Neural crest cell (in vitro differentiated cells): ENCODE measurements at regions not wholly inside any gene's neighbourhood (a gene's known extent, or its start where the extent isn't known, plus 50 kb on each side); places are given as distances from the start of the nearest gene placed in this dataset.

Experiments
- DNase-seq: peaks from one replicate; pipeline ENCODE4 v3.0.0; 2021; ENCODE audit warnings: low read depth, mixed read lengths, low spot score
- H3K27ac Mint-ChIP-seq: one replicate; pipeline ENCODE4 v1.8.0; 2021; ENCODE audit warnings: mild to moderate bottlenecking, mixed read lengths; ENCODE audit not compliant: unreplicated experiment
- H3K27me3 Mint-ChIP-seq: 2 replicates; pipeline ENCODE4 v1.8.0; 2021; ENCODE audit warnings: low read depth, mild to moderate bottlenecking, mixed read lengths
- H3K36me3 Mint-ChIP-seq: 2 replicates; pipeline ENCODE4 v1.8.0; 2021; ENCODE audit warnings: low read depth, mild to moderate bottlenecking, mixed read lengths
- H3K4me1 Mint-ChIP-seq: 2 replicates; pipeline ENCODE4 v1.8.0; 2021; ENCODE audit warnings: mixed read lengths
- H3K4me3 Mint-ChIP-seq: one replicate; pipeline ENCODE4 v1.8.0; 2021; ENCODE audit warnings: mild to moderate bottlenecking, mixed read lengths
- H3K9me3 Mint-ChIP-seq: 2 replicates; pipeline ENCODE4 v1.8.0; 2021; ENCODE audit warnings: mixed read lengths
- TF ChIP-seq, protein P1 (sequence below): fragments of 200-600 bp; sonication (generic); conservative IDR thresholded peaks from 2 replicates; pipeline ENCODE4 v1.5.0; 2021; ENCODE audit warnings: antibody characterized with exemption, mild to moderate bottlenecking

DNA sequence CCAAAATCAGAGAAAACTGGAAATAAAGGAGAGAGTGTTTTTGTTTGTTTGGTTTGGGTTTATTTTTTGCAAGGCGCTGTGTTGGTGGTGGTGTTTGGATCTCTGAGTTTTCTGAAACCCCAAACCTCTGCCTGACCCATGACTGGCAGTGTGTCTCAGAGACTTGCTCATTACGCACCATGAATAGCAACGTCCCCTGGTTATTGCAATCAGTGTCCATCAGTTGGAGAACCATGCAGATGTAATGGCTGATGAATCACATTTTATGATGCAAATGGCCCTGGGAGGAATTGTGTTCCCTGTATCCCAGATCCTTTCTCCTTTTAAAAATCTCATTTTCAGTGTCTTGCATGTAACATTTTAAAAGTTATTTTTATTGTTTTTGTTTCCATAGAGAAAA, 362.8 kb downstream of the PMP22 start:
- H3K4me1 Mint-ChIP-seq: peaks cover 43% of the 10 kb centered on the region

DNA sequence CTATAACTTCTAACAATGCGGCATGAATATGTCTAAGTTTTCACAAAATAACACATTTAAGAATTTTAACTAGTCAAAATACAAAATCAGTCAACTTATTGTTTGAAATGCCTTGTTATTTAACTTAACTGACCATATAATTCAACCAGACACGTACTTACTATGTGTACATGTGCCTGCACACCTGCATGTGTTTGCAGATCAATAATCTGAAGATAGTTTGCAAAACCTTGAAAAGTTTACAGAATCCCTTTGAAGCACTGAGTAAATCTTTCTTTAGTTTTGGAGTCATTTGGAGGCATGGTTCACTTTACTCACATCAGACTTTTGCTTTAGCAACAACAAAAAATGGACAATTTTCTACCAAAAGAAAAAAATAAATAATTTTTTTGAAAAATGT, 363.8 kb downstream of the PMP22 start:
- H3K27me3 Mint-ChIP-seq: no peaks in the 10 kb centered on the region
- peaks cover 8% of the 10 kb centered on the region for H3K9me3 Mint-ChIP-seq
- H3K27ac Mint-ChIP-seq: no peak overlapping the region
- TF ChIP-seq, protein P1, sequence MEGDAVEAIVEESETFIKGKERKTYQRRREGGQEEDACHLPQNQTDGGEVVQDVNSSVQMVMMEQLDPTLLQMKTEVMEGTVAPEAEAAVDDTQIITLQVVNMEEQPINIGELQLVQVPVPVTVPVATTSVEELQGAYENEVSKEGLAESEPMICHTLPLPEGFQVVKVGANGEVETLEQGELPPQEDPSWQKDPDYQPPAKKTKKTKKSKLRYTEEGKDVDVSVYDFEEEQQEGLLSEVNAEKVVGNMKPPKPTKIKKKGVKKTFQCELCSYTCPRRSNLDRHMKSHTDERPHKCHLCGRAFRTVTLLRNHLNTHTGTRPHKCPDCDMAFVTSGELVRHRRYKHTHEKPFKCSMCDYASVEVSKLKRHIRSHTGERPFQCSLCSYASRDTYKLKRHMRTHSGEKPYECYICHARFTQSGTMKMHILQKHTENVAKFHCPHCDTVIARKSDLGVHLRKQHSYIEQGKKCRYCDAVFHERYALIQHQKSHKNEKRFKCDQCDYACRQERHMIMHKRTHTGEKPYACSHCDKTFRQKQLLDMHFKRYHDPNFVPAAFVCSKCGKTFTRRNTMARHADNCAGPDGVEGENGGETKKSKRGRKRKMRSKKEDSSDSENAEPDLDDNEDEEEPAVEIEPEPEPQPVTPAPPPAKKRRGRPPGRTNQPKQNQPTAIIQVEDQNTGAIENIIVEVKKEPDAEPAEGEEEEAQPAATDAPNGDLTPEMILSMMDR: no peak
- no peak for DNase-seq
- H3K36me3 Mint-ChIP-seq: peaks cover 20% of the 10 kb centered on the region
- peaks cover 43% of the 10 kb centered on the region for H3K4me1 Mint-ChIP-seq
- no peak overlapping the region for H3K4me3 Mint-ChIP-seq

More for the DNA sequence above, 362.8 kb downstream of the PMP22 start:
- Mint-ChIP-seq H3K27me3 (no peaks in the 10 kb centered on the region), H3K27ac (no peak overlapping the region), H3K4me3 (peak overlapping the region; percentile 17), H3K36me3 (peaks cover 18% of the 10 kb centered on the region), H3K9me3 (peaks cover 5% of the 10 kb centered on the region)
- TF ChIP-seq, protein P1: no peak
- DNase-seq: no peak

DNA sequence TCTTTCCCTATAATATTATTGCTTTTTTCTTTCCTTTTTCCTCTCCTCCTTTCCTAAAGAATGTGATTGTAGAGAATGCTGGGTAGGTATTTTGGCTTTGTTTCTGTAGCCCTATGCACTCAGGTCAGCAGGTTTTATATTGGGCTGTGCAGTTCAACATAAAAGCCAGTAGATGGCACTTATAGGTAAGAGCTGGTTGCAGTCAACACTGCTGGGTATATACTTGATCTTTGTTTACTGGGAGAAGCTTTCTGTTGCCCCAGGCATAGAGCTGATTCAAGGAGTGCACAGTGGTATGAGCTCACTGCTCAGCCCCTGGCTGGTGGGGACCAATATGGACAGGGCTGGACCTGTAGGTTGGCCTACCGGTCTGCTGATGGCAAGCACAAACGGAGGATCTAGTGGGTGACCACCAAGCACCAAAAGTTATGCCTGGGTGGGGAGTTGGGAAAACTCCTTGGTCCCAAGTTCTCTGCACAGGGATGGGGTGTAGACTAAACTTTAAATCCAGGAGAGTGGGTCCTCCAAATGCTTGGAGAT, 378.9 kb downstream of the PMP22 start:
- Mint-ChIP-seq H3K36me3 (peaks cover 39% of the 10 kb centered on the region), H3K27ac (no peak overlapping the region), H3K9me3 (peaks cover 28% of the 10 kb centered on the region), H3K27me3 (no peaks in the 10 kb centered on the region), H3K4me1 (no peaks in the 10 kb centered on the region), H3K4me3 (no peak overlapping the region)
- no peak for DNase-seq
- TF ChIP-seq, protein P1: peak; percentile 39

DNA sequence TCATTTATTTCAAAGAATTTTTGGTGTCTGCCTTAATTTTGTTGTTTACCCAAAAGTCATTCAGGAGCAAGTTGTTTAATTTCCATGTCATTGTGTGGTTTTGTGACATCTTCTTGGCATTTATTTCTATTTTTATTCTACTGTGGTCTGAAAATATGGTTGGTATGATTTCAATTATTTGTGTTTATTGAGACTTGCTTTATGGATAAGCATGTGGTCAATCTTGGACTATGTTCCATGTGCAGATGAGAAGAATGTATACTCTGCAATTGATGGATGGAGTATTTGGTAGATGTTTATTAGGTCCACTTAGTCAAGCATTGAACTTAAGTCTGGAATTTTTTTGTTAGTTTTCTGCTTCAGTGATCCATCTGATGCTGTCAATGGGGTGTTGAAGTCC, 383.0 kb downstream of the PMP22 start:
- TF ChIP-seq, protein P1: no peak
- H3K4me3 Mint-ChIP-seq: no peak overlapping the region
- H3K36me3 Mint-ChIP-seq: peaks cover 32% of the 10 kb centered on the region
- H3K27ac Mint-ChIP-seq: no peak overlapping the region
- H3K27me3 Mint-ChIP-seq: no peaks in the 10 kb centered on the region
- DNase-seq: no peak
- H3K9me3 Mint-ChIP-seq: peaks cover 26% of the 10 kb centered on the region
- H3K4me1 Mint-ChIP-seq: no peaks in the 10 kb centered on the region

DNA sequence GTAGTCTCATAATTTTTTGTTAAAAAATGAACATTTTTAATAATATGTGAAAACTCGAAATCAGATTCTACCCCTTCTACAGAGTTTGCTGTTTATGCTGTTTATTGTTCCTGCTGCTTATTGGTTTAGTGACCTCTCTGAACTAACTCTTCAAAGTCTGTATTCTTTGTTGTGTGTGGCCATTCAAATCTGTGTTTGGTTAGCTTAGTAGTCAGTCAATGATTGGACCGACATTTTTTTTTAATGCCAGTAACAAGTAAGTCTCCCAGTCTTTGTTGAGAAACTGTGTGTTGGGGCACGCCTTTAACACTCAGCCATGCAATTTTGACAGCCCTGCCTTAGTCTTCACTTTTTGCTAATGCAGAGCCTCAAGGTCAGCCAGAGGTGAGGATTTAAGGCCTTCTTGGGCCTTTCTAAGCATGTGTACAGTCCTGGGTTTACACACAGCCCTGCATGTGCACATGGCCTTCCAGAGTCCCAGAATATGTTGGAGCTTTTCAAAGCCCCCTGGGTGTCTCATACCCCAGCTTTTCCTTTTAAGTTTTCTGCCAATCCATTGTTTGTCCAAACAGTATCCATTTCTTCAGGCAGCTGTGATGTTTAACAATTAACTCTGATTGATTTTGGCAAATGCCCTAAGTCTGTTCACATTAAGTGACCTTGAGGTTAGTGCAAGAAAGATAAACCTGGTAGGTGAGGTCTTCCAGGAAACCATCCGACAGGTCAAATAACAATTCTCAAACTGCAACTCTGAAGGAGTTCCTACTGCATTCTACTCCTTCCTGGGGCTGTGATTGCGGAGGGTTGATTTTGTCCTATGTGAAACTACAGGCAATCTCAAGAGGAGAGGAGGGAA, 389.3 kb downstream of the PMP22 start:
- H3K36me3 Mint-ChIP-seq: peaks cover 3% of the 10 kb centered on the region
- no peaks in the 10 kb centered on the region for H3K27me3 Mint-ChIP-seq
- H3K27ac Mint-ChIP-seq: no peak overlapping the region
- H3K4me3 Mint-ChIP-seq: no peak overlapping the region
- TF ChIP-seq, protein P1: no peak
- no peak for DNase-seq
- peaks cover 4% of the 10 kb centered on the region for H3K4me1 Mint-ChIP-seq
- H3K9me3 Mint-ChIP-seq: peaks cover 6% of the 10 kb centered on the region
